ENCODE measurements at regions not wholly inside any gene's neighbourhood (a gene's known extent, or its start where the extent isn't known, plus 50 kb on each side); places are given as distances from the start of the nearest gene placed in this dataset.
"Not testable (repeated sequence)": the region's sequence is repeated elsewhere in the genome, so short reads cannot be mapped to it uniquely, and the experiment has no call there.

- H3K4me3 ChIP-seq (replicated peaks in 1 of 3; ENCODE audit: insufficient read depth in 1 of 3, low read depth in 2 of 3, low read length in 3 of 3); H3K27ac ChIP-seq (ENCODE audit: extremely low read length, insufficient read depth, low read length); H4K20me1 ChIP-seq (ENCODE audit: insufficient read depth, low read length); H3K9ac ChIP-seq (ENCODE audit: insufficient read depth, low read depth, low read length); H3K79me2 ChIP-seq (ENCODE audit: insufficient read depth, low read length); H2AFZ ChIP-seq (ENCODE audit: low read length); FAIRE-seq; CTCF ChIA-PET (ENCODE audit: low intra/inter-chr PET ratio, low total read pairs); H3K27me3 ChIP-seq (ENCODE audit: control insufficient read depth in 1 of 2, insufficient read depth in 2 of 2, low read length in 2 of 2); BruUV-seq (replicated peaks); intact Hi-C loops (cut with micrococcal nuclease; ENCODE audit: unreplicated experiment); POLR2A ChIA-PET; H3K36me3 ChIP-seq (replicated peaks in 1 of 2; ENCODE audit: control insufficient read depth in 1 of 2, insufficient read depth in 2 of 2, low read length in 2 of 2); H3K9me3 ChIP-seq (ENCODE audit: low read length); in situ Hi-C loops (cut with HindIII; ENCODE audit: extremely low pct_ligation_motif_present, low pct_unique_long_range_greater_than_20kb); TF ChIP-seq SOX6 (IDR thresholded peaks at IDR 0.05); FOXP1 (IDR thresholded peaks at IDR 0.05); EP300 (CRISPR knock-in tag; IDR thresholded peaks at IDR 0.05; ENCODE audit: borderline replicate concordance); SOX13 (IDR thresholded peaks at IDR 0.05): not testable (repeated sequence)
- ATAC-seq (peak; percentile 71), DNase-seq (ENCODE audit: low spot score) (peak; percentile 20)
- WGBS (ENCODE audit: low lambda C conversion rate) = 6% methylated on average over 3 of the region's 3 CpGs
- Histone ChIP-seq H3K4me1 (ENCODE audit: insufficient read depth, low read length) (peaks cover 16% of the 10 kb centered on the region), H3K4me2 (ENCODE audit: low read depth, low read length) (0 out of 2 replicates have a peak overlapping the region, but pooled peaks have one; percentile 1)
- TF ChIP-seq HNF4A (CRISPR knock-in tag; IDR thresholded peaks at IDR 0.05) (peak; percentile 26; the same call in 1 of the 2 replicates), SOX6 (CRISPR knock-in tag; IDR thresholded peaks at IDR 0.05) (peak; percentile 70), GATAD2A (CRISPR knock-in tag; IDR thresholded peaks at IDR 0.05) (0 out of 2 replicates have a peak, but pooled peaks have one; percentile 20), PATZ1 (CRISPR knock-in tag; IDR thresholded peaks at IDR 0.05) (peak; percentile 82), FOXA3 (CRISPR knock-in tag; IDR thresholded peaks at IDR 0.05) (peak; percentile 46; the same call in 1 of the 2 replicates), SOX5 (CRISPR knock-in tag; IDR thresholded peaks at IDR 0.05; ENCODE audit: borderline replicate concordance) (peak; percentile 57; the same call in 1 of the 2 replicates), FOXP1 (CRISPR knock-in tag; IDR thresholded peaks at IDR 0.05) (peak; percentile 26; the same call in 1 of the 2 replicates), EP300 (IDR thresholded peaks at IDR 0.05; ENCODE audit: low read depth in 2 of 2, low read length in 2 of 2) (0 out of 4 replicates have a peak, but pooled peaks of 1 of the 2 experiments have one; percentile 12), PAXIP1 (CRISPR knock-in tag; conservative IDR thresholded peaks at IDR 0.05) (peak; percentile 35), SOX13 (CRISPR knock-in tag; conservative IDR thresholded peaks at IDR 0.05 in 1 of 2, IDR thresholded peaks at IDR 0.05 in 1 of 2) (peak in 1 of 2 experiments; percentile 68; a peak in 2 of 4 replicates), PPARG (CRISPR knock-in tag; conservative IDR thresholded peaks at IDR 0.05) (0 out of 2 replicates have a peak, but pooled peaks have one; percentile 14)
Observed at GRCh38 chr6:115054242-115054641, 711.4 kb upstream of the HS3ST5 start.

Measured in HepG2 (cell line).